Skeletal muscle tissue (tissue), 3 donors: ENCODE measurements at regions not wholly inside any gene's neighbourhood (a gene's known extent, or its start where the extent isn't known, plus 50 kb on each side); places are given as distances from the start of the nearest gene placed in this dataset.

Experiments
- H3K27ac ChIP-seq: one replicate; pipeline ENCODE4 v1.7.0; 2013; ENCODE audit warnings: mild to moderate bottlenecking, low read depth, low read length, inconsistent platforms
- H3K27me3 ChIP-seq, 3 donors: one replicate each; pipeline ENCODE4 v1.7.0; 2013; ENCODE audit warnings: low read length in 3 of 3; ENCODE audit not compliant: control insufficient read depth in 3 of 3, insufficient read depth in 3 of 3
- H3K36me3 ChIP-seq, 3 donors: one replicate each; pipeline ENCODE4 v1.7.0; 2013; ENCODE audit warnings: low read length in 3 of 3; ENCODE audit not compliant: control insufficient read depth in 3 of 3, insufficient read depth in 3 of 3
- H3K4me1 ChIP-seq, 3 donors: one replicate each; pipeline ENCODE4 v1.7.0; 2013; ENCODE audit warnings: low read length in 3 of 3, mild to moderate bottlenecking in 3 of 3; ENCODE audit not compliant: control insufficient read depth in 3 of 3, insufficient read depth in 3 of 3
- H3K4me3 ChIP-seq, 3 donors: one replicate each; pipeline ENCODE4 v1.7.0; 2013; ENCODE audit warnings: low read length in 3 of 3
- H3K9ac ChIP-seq, 3 donors: one replicate each; pipeline ENCODE4 v1.7.0; 2013; ENCODE audit warnings: low read length in 3 of 3, mild to moderate bottlenecking in 3 of 3, moderate library complexity in 2 of 3, low read depth in 1 of 3
- H3K9me3 ChIP-seq, 3 donors: one replicate each; pipeline ENCODE4 v1.7.0; 2013; ENCODE audit warnings: low read length in 3 of 3; ENCODE audit not compliant: control insufficient read depth in 3 of 3
- donor health status: Osteomylitis.

GRCh38 chr4:62470020-62470419 lies 1269.9 kb downstream of the ADGRL3 start:
- no peaks in the 10 kb centered on the region for H3K9me3 ChIP-seq
- no peaks in the 10 kb centered on the region for H3K27me3 ChIP-seq
- H3K36me3 ChIP-seq: no peaks in the 10 kb centered on the region
- no peak overlapping the region for H3K9ac ChIP-seq
- no peak overlapping the region for H3K27ac ChIP-seq
- no peaks in the 10 kb centered on the region for H3K4me1 ChIP-seq
- H3K4me3 ChIP-seq: no peak overlapping the region

- no peak overlapping the region for H3K27ac ChIP-seq
- no peak overlapping the region for H3K9ac ChIP-seq
- H3K27me3 ChIP-seq: no peaks in the 10 kb centered on the region
- no peaks in the 10 kb centered on the region for H3K36me3 ChIP-seq
- H3K9me3 ChIP-seq: no peaks in the 10 kb centered on the region
- no peak overlapping the region for H3K4me3 ChIP-seq
- no peaks in the 10 kb centered on the region for H3K4me1 ChIP-seq
Observed at GRCh38 chr4:62461961-62462360, 1261.8 kb downstream of the ADGRL3 start.

- no peaks in the 10 kb centered on the region for H3K9me3 ChIP-seq
- H3K9ac ChIP-seq: no peak overlapping the region
- no peaks in the 10 kb centered on the region for H3K4me1 ChIP-seq
- no peaks in the 10 kb centered on the region for H3K36me3 ChIP-seq
- no peaks in the 10 kb centered on the region for H3K27me3 ChIP-seq
- no peak overlapping the region for H3K4me3 ChIP-seq
- H3K27ac ChIP-seq: no peak overlapping the region
Observed at GRCh38 chr4:62460329-62460728, 1260.2 kb downstream of the ADGRL3 start.

GRCh38 chr4:62457356-62457755 lies 1257.2 kb downstream of the ADGRL3 start:
- Histone ChIP-seq H3K27me3 (no peaks in the 10 kb centered on the region), H3K4me3 (no peak overlapping the region), H3K27ac (no peak overlapping the region), H3K4me1 (no peaks in the 10 kb centered on the region), H3K9ac (no peak overlapping the region), H3K9me3 (no peaks in the 10 kb centered on the region), H3K36me3 (no peaks in the 10 kb centered on the region)

GRCh38 chr4:62455871-62456270 lies 1255.7 kb downstream of the ADGRL3 start:
- Histone ChIP-seq H3K9me3 (no peaks in the 10 kb centered on the region), H3K27ac (no peak overlapping the region), H3K4me3 (no peak overlapping the region), H3K36me3 (no peaks in the 10 kb centered on the region), H3K4me1 (no peaks in the 10 kb centered on the region), H3K9ac (no peak overlapping the region), H3K27me3 (no peaks in the 10 kb centered on the region)

- no peaks in the 10 kb centered on the region for H3K36me3 ChIP-seq
- H3K27ac ChIP-seq: no peak overlapping the region
- H3K9ac ChIP-seq: no peak overlapping the region
- no peaks in the 10 kb centered on the region for H3K4me1 ChIP-seq
- no peak overlapping the region for H3K4me3 ChIP-seq
- H3K27me3 ChIP-seq: no peaks in the 10 kb centered on the region
- no peaks in the 10 kb centered on the region for H3K9me3 ChIP-seq
Observed at GRCh38 chr4:62454535-62454934, 1254.4 kb downstream of the ADGRL3 start.

- Histone ChIP-seq H3K27ac (no peak overlapping the region), H3K9ac (no peak overlapping the region), H3K36me3 (no peaks in the 10 kb centered on the region), H3K4me1 (no peaks in the 10 kb centered on the region), H3K4me3 (no peak overlapping the region), H3K27me3 (no peaks in the 10 kb centered on the region), H3K9me3 (no peaks in the 10 kb centered on the region)
Observed at GRCh38 chr4:62450740-62451139, 1250.6 kb downstream of the ADGRL3 start.

GRCh38 chr4:62449538-62449937 lies 1249.4 kb downstream of the ADGRL3 start:
- no peaks in the 10 kb centered on the region for H3K4me1 ChIP-seq

GRCh38 chr4:62448911-62449310 lies 1248.8 kb downstream of the ADGRL3 start:
- Histone ChIP-seq H3K9ac (no peak overlapping the region), H3K9me3 (no peaks in the 10 kb centered on the region), H3K4me3 (no peak overlapping the region), H3K36me3 (no peaks in the 10 kb centered on the region), H3K4me1 (no peaks in the 10 kb centered on the region), H3K27ac (no peak overlapping the region), H3K27me3 (no peaks in the 10 kb centered on the region)

More at GRCh38 chr4:62449538-62449937, 1249.4 kb downstream of the ADGRL3 start:
- H3K27ac ChIP-seq: no peak overlapping the region
- H3K36me3 ChIP-seq: no peaks in the 10 kb centered on the region
- H3K9me3 ChIP-seq: no peaks in the 10 kb centered on the region
- H3K4me3 ChIP-seq: no peak overlapping the region
- H3K27me3 ChIP-seq: no peaks in the 10 kb centered on the region
- H3K9ac ChIP-seq: no peak overlapping the region

- H3K27ac ChIP-seq: no peak overlapping the region
- H3K36me3 ChIP-seq: no peaks in the 10 kb centered on the region
- H3K4me3 ChIP-seq: no peak overlapping the region
- no peaks in the 10 kb centered on the region for H3K9me3 ChIP-seq
- no peak overlapping the region for H3K9ac ChIP-seq
- H3K27me3 ChIP-seq: no peaks in the 10 kb centered on the region
- H3K4me1 ChIP-seq: no peaks in the 10 kb centered on the region
Observed at GRCh38 chr4:62439051-62439450, 1238.9 kb downstream of the ADGRL3 start.

GRCh38 chr4:62434921-62435320 lies 1234.8 kb downstream of the ADGRL3 start:
- no peak overlapping the region for H3K9ac ChIP-seq
- H3K27ac ChIP-seq: no peak overlapping the region
- no peak overlapping the region for H3K4me3 ChIP-seq
- no peaks in the 10 kb centered on the region for H3K9me3 ChIP-seq
- no peaks in the 10 kb centered on the region for H3K36me3 ChIP-seq
- no peaks in the 10 kb centered on the region for H3K27me3 ChIP-seq
- H3K4me1 ChIP-seq: no peaks in the 10 kb centered on the region
